Fibroblast of gingiva (primary cell): ENCODE measurements at regions not wholly inside any gene's neighbourhood (a gene's known extent, or its start where the extent isn't known, plus 50 kb on each side); places are given as distances from the start of the nearest gene placed in this dataset.

Source experiments
- DNase-seq: peaks from one replicate; pipeline ENCODE4 v3.0.0-alpha.2; 2011; ENCODE audit warnings: low read depth

DNA sequence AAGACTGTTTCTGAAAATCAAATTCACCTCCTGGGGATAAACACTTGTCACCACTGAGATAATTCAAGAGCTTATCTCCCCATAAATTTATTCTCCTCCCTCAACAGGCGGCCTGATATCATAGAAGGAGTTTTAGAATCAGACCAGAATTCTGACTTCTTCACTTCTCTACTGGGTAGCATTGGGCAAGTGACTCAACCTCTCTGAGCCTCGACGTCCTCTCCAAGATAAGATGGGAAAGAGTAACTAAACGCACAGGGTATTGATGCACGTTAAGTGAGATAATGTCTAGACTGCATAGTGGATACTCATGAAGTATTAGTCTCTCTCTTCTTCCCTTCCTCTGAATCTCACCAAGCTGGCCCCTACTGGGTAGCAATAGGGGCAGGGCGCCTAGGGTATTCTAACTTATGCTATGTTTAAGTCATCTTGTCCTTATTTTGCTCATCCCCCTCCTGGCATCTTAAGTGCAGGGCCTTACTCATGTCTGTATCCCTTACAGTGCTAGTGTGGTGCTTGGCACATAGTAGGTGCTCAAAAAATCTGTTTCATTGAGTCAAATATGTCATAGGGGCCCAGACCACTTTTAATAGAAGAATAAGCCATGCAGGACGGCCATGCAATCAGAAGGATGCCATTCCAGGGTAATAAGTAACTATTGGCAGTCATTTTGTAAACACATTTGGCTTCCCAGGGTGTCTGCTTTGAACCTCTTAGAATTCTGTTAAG, 476.4 kb upstream of the CCL2 start:
- DNase-seq, result no peak

DNA sequence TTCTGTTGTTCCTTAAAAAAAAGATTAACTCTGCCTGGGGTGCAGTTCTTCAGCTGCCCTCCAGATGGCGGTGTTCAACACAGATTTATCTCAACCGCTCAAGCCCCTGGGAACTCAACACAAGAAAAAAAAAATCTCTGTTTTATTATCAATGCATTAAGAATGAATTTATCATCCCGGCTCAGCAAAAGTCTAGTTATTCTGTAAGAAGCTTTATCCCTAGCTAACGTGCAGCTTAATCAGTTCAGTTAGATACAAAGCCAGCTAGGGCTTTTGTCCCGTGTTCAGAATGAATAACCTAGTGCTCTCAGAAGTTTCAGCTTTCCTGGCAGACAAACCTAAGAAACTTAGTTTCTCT, 475.9 kb upstream of the CCL2 start:
- DNase-seq, result peak; percentile 53

DNA sequence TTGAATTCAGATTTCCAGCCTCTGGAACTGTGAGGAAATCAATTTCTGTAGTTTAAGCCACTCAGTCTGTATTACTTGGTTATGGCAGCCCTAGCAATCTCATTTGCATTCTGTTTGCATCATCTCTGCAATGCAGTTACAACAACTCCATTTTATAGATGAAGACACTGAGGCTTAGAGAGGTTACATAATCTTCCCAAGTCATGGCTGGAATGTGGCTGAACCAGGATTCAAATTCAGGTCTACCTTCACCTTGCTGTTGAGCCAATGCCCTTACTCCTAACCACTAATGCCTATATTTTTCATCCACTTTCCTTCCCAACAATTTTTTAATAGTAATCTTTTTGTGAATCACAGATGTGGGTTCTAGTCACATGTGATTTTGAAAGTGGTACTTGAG, 469.8 kb upstream of the CCL2 start:
- DNase-seq, result no peak

DNA sequence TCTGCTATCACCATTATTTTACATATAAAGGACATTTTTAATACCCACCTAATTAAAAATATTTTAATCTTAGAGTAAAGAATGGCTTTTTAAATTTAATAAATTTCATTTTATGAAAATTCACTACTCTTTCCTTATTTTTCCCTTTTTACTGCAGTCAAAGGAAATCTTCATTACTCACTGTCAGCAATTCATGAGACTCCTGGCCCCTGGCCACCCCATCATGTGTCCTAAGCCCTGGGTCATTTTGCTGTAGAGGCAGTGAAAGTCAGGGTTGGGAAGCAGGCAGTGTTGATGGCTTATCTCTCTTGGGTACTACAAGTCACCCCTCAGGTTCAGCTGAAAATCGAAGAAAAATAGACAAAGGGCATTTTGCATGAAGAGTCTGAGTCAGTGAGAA, 468.6 kb upstream of the CCL2 start:
- DNase-seq, result no peak

DNA sequence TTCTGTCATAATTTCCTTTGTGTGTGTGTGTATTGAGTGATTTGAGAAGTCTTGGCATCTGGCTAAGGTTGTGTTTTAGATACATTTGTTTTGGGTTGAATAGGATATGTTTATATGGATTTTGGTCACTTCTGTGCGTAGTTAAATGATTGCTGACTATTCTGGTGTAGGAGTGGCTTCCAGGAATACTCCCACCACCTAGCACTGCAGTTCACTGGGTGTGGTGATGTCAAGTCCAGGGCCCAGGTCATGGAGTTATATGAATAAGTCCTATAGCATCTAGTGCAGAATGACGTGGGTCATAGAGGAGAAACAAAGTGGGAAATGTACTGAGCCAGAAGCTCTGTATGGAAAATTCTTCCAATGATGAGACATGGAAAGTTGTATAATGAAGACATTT, 465.4 kb upstream of the CCL2 start:
- no peak for DNase-seq

DNA sequence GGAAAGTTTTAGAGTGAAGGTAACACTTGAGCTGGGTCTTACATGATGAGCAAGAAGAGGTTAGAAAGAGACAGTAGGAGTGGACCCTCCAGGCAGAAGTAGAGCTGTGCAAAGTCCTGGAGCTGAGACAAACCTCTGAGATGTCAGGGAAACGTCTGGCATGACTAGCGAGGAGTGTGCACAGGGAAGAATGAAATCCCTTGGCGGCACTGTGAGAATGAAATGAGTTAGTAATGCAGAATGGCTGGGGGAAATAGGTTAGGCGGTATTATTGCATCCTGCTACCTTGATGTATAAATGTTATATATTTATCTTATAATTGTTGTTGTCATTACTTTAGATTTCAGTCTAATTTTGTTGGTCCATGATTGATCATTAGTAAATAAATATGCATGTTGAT, 457.9 kb upstream of the CCL2 start:
- DNase-seq, result no peak

DNA sequence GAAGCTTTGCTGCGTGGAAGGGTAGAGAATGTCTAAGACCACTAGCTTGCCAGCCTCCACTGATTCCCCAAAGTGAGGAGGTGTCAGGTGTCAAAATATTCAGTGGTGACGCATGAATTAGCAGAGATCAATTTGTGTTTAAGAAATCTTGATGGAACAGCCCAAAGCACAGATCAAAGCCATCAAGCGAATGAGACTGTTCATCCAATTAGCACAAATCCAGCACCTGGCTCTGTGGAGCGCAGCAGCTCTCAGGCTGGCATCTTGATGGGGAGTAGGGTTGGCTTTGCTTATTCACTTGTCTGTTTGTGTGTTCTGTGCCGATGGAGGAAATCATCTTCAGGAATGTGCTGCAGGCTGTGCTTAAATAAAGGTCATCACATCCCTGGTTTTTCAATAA, 456.8 kb upstream of the CCL2 start:
- DNase-seq, result no peak

DNA sequence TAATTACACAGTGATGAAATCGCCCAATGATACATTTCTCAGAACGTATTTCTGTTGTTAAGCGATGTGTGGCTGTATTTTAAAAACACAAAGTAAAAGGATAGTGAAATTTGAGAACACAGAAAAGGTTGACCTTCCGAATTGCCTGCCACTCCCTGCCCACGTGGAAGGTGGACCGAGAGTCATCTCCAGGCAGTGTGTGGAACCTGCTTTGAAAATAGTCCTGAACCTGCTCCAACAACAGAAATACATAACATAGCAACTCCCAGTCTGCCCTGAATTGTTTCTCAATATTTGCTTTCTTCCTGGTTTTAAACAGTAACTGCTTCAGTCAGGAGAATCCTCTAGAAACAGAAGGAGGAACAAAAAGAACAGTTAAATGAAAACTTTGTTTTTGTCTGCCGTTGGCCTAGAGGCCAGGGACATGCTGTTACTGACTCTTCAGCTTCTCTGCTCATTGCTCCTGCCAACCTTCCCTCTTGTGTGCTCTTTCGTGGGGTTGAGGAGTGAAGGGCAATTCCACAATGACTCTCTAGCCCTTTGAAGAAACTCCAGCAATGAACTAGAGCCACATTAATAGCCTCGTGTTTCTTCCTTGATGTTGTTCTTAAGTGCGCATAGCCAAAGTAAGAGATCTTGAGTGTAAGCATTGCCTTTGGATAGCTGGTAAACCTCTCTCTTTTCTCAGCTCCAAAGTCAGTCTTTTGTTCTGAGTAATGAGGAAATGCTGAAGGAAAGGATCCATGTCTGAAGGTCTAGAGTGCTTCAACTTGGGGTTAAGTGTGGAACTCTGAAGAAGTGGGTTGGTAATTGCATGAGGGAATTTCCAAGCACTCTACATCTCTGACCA, 452.5 kb upstream of the CCL2 start:
- DNase-seq, result no peak

DNA sequence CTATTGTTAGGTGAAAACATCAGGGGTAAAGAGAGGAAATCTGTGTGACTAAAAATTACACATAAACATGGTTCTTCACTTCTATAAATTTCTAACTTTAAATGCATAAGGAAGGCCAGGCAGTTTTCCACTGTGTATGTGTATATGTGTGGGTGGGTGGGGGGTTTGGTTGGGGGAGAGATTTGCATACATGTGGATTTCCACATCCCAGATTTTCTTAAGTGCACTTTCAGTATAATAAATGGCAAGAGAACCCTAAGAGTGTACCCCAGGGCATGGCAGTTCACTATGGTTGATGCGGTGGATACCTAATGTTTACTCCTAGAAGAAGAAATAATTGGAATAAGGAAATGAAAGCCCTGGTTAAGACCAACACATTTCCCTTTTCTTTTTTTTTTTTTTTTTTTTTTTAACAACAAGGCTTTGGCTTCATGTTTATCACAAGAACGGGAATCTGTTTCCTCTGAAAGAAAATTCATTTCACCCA, 451.8 kb upstream of the CCL2 start:
- no peak for DNase-seq

DNA sequence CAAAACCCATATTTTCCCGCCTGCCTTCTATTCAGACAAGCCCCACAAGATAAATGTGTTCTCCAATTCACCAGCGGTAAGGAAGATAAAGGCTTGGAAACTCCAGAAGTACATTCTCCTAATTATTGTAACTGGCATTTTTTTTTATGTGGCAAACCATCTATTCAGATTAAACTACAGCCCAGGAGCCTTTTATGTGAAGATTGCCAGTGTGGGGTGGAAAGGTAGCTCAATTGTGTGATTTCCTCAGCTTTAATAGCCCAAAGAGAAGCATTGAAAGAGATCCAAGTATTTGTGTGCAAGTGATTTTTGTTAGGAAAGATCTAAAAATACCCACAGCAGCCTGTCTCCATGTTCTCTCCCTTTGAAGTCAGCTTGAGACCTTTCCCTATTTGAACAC, 451.4 kb upstream of the CCL2 start:
- DNase-seq, result no peak

DNA sequence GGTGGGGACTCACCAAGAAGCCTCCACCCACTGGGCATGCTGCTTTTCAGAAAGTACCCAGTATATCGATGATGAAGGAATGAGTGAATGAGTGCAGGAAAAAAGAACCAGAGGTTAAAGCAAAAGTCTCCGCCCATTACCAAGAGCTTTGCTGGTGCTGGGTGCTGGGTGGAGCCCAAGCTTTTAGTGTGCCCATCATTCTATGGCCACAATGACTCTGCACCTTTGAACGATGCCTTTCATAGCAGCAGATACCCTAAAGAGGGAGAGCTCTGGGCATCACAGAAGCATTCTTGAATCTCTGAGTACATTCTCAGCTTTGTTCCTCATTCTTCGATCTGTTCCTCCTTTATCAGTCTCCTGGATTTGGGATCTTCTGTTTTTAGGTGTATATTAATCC, 450.7 kb upstream of the CCL2 start:
- DNase-seq, result no peak

DNA sequence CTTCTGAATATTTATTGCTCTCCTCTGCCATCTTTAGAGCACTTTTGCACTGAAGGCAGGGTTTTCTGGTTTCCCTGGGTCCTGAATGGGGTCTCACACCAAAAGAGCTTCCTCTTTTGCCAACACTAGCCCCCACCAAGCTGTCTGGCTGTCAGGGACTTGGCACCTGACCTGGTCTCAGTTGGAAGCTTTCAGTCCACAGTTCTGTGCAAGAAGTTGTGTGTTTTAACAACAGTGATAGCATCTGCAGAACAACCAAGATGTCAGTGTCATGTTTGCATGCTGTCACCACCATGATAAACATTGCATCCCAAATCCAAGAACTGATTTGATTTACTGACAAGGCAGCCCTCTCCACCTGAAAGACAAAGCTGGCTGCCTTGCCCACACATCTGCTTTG, 448.5 kb upstream of the CCL2 start:
- DNase-seq, result no peak

DNA sequence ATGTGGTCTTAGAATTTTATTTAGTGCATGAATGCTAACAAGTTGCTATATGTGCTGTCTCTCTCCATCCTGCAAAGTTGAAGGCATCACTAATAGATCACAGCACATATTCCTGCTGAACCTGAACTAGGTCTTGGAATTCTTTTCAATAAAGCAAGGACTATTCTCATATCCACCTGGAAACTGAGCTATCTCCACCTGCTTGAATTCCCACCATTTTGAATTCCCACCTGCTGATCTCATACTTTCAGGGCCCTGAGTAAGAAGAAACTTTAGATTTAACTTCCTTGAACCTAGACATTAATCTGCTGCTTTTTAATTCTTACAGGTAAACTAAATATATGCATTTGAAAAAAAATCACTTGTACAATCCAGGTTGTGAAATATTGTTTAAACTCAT, 445.3 kb upstream of the CCL2 start:
- no peak for DNase-seq

DNA sequence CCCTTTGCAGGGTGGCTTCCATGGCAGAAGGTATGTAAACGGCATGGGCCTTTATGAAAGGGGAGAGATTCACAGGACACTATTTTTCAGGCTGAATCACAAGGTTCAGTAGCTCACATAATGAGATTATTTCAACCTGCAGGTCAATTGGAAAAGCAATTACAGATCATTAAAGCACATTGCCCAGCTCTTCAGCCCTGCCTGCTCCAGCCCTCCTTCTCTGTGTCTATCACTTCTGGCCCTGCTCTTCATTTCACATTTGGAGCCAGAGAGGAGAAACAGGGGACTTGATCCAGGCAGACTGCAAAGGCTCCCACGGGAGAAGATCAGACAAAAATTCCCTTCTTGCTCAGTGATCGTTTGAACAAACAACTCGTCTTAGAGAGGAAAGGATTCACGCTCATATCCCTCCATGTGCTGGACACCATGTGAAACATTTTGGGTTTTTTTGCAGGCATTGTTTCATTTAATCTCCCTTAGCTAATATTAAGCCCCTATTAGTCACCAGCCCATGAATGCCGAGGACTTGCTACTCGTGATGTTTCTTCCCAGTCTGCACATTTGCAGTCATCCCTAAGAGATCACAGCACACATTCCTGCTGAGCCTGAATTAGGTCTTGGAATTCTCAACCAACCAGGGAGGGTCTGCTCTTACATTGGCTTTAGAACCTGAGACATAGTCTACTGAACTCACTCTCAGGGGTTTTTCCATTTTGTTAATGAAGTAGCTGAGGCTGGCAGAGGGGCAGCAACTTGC, 443.9 kb upstream of the CCL2 start:
- no peak for DNase-seq

DNA sequence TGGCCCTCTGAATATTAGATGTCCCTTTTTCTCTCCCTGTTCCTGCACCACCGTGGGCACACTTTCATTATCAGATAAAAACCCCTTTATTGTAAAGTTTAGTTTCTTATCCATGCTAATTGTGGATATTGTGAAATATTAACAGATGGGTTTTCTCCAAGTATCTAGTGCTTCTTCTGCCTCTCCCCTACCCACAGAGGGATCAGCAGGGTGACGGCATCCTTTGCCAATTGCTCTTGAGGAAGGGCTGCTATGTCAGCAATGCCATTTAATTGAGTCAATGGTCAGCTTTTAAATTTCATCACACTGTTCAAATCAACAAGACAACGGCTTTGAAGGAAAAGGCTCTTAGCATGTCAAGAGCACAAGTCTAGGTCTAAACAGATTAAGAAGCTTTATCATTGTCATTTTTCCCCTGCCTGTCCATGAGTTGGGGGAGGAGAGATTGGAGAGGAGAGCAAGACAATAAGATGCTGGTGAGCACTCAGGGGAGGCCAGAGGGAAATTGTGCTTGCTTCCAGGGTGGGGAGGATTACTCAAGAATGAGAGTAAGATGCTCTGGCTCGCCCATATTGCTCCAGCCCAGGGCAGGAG, 443.0 kb upstream of the CCL2 start:
- no peak for DNase-seq

DNA sequence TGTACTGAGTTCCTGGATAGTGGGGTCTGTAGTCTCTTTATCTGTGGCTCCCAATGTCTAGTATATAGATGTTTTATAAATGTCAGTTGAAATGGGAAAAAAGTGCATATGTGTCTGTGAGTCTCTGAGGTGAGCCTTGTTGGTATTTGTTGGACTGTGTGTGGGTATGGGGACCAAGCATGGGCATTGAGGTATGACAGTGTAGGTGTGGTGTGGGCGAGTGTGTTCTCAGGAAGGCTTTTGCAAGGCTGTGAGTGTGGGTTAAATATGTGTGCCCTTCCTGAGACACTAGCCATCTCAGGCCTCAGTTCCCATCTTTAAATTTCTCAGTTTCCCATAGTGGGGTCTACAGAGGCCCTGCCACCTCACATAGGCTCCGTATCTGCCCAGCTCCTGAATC, 440.2 kb upstream of the CCL2 start:
- no peak for DNase-seq

DNA sequence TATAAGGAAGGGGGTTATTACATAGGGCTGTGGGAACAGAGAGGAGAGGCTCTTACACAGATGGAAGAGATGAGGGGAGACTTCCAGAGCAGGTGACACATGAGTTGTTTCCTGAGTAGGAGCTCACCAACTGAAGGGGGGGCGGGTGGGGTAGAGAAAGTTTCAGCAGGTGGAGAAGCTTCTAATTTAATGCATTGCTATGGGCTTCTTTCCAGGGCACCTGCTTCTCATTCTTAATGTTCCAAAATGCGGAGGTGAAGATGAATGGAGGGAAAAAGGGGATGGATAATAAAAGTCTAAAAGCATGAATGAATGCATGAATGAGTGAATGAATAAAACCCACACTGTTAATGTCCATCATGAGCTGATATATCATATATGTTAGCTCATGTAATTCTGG, 439.0 kb upstream of the CCL2 start:
- DNase-seq, result no peak

DNA sequence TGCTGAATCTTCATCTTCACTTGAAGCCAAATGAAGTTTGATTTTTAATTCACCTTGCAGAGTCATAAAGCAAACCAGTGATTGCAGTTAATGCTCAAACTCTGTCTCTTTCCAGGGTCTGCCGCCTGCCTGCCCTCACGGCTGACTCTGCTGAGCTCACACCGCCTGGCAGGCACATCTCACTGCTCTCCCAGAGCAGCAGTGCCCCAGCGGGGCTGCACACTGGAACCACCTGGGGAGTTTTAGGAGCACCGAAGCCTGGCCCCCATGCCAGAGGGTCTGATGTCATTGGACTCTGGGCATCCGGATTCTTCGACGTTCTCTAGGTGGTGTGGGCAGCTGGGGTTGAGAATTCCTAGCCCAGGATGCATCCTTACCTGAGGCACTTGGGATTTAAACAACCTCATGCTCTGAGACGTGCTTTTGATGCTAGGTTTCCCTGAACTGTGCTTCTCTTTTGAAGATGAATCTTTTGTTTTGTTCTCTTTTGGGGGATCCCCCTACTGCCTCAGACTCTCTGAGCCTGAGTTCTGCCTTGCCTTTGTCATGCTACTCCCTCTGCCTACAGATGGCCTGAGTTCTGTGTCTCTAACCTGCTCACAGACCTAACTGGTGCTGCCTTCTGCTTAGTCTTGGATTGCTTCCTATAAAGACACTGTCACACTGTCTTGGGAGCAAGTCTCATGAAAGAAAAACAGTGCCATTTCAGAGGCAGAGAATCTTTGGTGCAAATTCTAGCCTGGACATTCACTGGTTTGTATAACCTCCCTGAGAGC, 438.1 kb upstream of the CCL2 start:
- no peak for DNase-seq

DNA sequence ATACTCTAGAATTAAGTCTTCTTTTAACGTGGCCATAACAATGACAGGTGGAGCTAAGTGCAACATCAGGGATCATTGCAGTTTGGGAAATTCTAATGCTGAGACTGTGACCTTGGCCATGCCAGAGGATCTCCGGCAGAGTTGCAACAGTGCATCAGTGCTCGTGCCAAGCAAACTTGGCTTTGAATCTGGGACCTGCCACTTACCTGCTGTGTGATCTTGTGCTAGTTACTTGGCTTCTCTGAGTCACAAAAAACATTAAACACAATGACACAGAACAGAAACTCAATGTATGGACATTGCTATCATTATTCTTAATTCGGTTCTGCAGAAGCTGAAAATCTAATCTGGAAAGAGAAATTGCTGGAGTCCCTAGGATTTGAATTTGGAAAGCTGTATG, 435.5 kb upstream of the CCL2 start:
- DNase-seq, result no peak

DNA sequence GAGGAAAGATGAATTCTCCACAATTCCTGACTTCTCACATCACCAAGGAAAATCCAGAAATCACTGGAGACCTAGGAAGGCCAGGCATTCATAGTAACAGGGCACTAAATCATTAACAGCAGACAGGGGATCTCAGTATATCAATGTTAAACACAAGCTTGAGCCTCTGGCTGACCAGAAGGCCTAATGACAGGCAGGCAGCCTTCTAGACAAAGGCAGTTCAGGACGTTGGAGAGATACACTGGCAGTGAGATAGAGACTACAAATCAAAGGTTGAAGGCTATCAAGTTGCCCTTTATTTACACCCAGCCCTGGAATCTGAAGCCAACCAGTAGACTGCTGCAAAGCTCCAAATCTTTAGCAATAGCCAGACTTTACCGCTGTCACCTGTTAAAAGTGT, 422.8 kb upstream of the CCL2 start:
- no peak for DNase-seq

DNA sequence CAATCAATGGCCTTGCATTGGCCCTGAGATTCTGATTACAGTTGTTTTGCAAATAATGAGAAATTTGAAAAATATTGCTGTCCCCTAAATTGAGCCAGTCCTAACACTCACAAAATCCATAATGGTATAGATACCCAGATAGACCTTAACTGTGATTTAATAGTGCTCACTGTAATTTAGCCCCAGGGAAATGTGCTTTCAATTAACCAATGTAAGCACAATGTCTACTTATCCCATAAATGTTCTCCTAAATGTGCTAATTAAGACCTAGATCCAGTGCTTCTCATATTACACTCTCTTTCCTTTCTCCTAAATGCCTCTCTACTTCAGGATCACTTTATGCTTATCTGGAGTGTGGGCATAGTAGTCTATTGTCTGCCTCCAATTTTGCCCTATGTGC, 417.8 kb upstream of the CCL2 start:
- DNase-seq, result no peak

DNA sequence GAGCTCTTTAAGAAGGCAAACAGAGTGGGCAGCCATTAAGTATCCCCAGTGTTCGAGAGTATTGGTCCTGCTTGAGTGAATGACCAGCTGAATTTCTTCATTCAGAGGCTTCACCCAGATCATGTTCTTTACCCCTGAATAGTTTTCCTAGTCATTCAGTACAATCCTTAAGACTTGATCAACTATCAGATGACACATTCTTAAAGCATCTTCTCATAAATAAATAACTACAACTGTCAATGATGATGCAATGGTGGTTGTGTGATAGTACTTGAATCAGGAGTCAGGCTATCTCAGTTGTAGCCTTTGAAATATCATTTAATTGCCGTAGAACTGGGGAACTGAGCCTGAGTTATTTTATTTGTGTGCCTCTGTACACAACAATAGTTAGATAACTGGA, 416.8 kb upstream of the CCL2 start:
- DNase-seq, result no peak
